HG03095 (cell line): ENCODE measurements at regions not wholly inside any gene's neighbourhood (a gene's known extent, or its start where the extent isn't known, plus 50 kb on each side); places are given as distances from the start of the nearest gene placed in this dataset.
A peak's percentile ranks its signal among the peaks of the same experiment; 100 is the strongest.

Experiments used
- ATAC-seq: cut with Tn5 transposase; IDR thresholded peaks from one replicate; pipeline ENCODE4 v1.9.1; 2021; ENCODE audit warnings: moderate library complexity; ENCODE audit not compliant: unreplicated experiment

DNA sequence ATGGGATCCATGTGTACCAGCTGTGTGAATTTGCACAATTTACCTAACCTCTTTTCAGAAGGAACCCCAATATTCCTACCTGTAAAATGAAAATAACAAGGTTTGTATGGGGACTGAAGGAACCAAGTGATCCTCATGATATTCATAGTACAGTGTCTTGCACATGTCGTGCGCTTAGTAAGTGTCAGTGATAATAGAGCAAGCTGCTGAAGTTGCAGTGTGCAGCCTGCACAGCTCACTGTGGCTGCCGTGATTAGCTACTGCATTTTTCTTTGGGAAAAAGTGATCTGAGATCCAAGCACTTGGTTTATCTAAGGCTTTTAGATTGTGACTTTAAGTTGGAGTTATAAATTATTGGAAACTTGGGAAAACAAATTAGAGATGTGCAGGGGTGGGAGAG lies 135.9 kb upstream of the FRY start:
- ATAC-seq: no peak

DNA sequence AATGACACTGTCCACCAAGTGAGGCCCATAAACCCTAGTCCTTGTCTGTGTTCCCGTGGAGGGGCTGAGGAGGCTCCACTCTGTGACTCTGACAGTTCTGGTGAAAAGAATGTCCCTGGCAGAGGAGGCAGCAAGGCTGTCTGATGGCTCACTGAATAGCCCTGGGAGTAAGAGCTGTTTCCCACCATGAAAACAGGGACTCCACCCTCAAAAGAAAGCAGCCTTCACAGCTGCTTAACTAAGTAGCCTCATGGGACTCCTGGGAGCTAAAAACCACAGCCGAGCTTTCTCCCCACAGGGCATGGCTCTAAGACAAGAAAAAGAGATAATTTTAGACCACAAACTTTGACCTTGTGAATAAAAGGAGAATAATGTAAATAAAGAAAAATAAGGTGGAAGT lies 135.1 kb upstream of the FRY start:
- peak; percentile 69 for ATAC-seq

DNA sequence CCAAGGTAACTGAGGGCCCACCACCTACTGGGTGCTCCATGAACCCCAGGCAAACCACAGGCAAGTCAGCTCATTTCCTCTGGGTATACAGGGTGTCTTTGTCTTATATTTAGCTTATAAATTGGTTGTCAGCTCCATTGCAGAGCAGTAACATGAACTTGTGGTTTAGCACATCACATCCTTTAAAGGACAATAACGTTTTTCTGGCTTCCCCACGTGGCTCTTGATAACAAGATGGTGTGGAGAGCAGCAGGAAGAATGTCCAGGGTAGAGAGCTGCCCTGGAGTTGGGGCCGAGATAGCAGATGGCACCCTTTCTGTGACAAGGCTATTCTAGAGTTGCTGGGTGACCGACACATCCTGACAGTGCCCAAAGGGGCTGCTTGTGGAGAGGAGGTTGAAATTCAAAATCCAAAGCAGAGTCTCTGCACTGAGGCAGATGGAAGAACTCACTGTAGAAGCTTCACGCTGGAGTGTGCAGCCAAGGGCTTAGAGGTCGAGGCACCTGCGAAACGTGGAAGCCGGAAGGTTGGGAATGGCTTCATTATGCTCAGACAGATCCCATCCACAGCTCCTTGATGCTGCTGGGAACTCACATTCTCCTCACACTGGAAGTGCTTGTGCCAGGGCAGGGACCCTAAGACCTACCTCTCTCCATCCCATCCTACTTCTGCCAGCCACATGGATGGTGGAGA lies 133.0 kb upstream of the FRY start:
- ATAC-seq: no peak

DNA sequence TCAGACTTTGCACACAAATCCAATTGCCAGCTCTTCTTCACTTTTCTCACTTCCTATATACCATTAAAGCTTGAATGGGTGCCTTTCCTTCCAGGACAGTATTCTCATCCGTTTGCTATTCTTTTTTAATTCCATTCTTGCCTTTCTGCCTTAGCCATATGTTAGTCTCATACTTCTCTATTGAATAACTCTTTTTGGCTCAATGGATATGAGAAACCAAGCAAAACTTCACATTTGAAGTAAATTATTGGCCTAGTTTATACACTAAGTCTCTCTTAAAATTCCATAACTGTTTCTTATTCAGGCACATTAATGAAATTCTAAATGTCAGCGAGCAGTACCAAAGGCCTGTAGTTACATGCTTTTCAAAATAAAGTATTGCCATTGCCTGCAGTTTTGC lies 129.6 kb upstream of the FRY start:
- no peak for ATAC-seq

DNA sequence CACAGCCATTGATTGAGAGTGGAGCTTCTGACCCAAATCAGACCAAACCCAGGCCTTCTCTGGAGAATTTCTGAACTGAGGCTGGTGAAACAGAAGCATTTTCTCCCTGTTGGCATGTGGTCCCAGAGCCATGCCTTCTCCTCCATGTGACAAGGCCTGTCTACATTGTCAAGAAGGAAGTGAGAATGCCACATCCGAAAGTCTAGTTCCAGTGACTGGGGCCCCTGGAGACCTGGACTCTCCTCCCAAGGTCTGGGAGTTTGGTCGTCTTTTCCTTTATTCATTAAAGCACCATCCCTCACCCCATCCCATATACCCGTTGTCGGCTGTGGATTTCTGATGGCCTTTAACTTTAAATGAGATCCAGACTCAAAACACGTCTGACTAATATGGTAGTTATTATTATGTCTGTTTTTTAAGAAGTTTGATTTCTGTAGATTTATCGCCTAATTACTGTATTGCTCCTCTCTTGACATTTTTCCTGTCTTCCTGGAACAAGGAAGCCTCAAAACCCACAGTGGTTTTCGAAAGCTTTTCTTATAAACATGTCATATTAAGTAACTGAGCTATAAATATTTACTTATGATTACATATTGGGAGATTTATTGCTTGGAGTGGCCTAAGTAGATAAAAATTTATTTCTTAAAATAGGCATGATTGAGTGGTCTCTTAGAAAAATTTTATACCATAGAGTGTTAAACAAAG lies 128.3 kb upstream of the FRY start:
- ATAC-seq: no peak

GRCh38 chr13:31904941-31905824 lies 126.4 kb upstream of the FRY start:
- no peak for ATAC-seq

- no peak for ATAC-seq
Observed at GRCh38 chr13:31905961-31906360, 125.6 kb upstream of the FRY start.

GRCh38 chr13:31908696-31909411 lies 122.7 kb upstream of the FRY start:
- no peak for ATAC-seq

DNA sequence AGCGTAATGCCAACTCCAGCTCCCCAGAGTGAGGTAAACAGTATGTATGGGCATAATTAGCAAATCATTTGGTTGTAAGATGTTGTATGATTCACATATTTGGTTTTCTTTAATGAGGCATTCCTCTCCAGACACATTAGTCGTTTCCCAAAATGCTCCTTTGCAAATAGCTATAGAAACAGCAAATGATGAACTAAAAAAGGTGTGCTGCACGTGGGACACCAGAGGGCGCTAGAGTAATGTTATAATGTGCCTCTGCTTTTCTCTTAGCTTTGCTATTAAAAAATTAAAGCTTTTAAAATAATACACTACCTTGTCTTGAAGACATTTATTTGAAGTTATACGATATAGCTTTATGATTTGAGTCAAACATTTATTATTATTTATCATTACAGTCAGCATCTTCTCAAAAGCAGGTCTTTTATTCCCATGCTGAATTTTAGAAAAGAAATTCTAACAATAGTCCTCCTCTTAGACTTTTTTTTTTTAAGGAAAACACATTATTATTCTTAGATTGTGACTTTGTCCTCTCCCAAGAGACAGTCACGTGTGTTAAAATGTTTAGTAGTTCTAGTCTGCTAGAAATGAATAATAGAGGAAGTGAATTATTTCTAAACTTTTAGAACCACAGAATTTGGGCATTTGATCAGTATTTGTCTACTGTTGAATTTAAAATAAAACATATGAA lies 121.6 kb upstream of the FRY start:
- ATAC-seq: no peak

DNA sequence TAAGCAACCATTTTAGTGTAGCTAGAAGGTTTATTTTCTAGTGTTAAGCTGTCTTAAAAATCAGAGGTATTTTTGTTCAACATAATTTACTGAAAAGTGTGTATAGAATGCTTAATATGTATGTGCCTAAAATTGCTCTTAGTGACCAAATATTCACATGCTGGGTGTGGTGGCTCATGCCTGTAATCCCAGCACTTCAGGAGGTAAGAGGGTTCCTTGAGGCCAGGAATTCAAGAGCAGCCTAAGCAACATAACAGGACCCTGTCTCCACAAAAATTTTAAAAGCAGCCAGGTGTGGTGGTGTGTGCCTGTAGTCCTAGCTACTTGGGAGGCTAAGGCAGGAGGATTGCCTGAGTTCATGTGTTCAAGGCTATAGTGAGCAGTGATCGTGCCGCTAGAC lies 120.9 kb upstream of the FRY start:
- no peak for ATAC-seq

- ATAC-seq: no peak
Observed at GRCh38 chr13:31912647-31913401, 118.8 kb upstream of the FRY start.

- ATAC-seq: no peak
Observed at GRCh38 chr13:31913459-31913858, 118.1 kb upstream of the FRY start.

DNA sequence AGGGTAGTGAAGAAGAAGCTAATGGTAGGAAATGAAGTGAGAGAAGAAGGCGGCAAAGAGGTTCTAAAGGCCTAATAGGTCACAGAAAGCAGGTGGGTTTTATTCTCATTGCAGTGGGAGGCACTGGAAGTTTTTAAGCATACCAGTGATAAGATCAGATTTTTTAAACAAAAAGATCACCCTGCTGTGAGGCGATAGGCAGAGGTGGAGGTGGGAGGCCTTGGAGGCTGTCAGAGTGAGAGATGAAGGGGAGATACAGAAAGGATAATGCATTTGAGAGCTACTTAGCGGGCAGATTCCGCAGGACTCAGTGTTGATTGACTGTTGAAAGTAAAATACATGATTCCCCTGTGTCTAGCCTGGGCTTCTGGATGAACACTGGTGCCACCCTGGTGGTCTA lies 116.7 kb upstream of the FRY start:
- no peak for ATAC-seq

DNA sequence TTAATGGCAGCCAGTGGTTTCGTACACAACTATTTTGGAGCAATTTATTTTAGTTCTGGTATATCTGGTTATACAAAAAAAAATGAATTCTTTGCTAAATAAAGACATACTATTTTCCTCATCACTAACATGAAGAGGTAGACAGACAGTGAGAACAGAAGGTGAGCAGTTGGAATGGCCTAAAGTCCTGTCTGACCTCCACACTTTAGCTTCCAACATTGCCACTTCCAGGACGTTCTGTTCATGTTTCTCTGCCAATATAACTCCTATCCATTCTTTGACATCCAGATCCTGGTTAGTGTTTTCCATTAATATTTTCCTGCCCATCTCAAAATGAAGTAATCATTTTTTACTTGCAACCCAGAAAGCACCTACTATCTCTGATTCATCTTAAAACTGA lies 112.9 kb upstream of the FRY start:
- no peak for ATAC-seq

DNA sequence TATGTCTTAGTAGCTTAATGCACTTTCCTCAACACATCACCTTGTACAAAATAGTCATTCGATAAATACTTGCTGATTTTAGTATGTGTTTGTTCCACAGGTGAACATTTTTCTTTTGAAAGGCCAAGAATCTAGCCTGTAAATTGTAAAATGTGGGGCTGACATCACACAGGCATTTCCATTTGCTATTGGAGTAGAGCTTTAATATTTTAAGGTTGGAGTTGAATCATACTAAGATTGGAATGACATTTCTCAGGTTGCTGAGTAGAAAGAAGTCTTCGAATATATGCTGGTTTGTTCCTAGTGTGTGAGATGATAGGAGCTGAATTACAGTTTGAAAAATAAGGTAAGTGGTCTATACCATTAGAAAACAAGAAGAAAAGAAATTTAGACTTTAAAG lies 112.3 kb upstream of the FRY start:
- ATAC-seq: no peak

- ATAC-seq: no peak
Observed at GRCh38 chr13:31919971-31920726, 111.4 kb upstream of the FRY start.

GRCh38 chr13:31920727-31921100 lies 110.9 kb upstream of the FRY start:
- ATAC-seq: no peak

DNA sequence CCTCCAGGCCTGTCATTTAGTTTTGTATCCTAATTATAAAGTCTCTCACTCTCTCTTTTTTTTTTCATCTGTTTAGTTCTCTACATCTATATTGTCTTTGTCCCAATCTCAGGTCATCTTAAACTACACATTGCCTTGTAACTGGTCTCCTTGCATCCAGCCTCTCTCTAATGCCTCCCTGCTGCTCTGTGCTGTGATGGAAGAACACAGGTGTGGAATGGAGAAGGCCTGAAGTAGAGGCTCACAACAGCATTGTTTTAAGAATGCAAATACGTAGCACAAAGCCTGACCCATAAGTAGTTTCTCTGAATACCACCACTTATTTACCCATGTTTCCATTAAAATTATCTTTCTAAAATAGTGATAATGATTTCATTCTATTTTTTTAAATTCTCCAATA lies 108.8 kb upstream of the FRY start:
- ATAC-seq: no peak

DNA sequence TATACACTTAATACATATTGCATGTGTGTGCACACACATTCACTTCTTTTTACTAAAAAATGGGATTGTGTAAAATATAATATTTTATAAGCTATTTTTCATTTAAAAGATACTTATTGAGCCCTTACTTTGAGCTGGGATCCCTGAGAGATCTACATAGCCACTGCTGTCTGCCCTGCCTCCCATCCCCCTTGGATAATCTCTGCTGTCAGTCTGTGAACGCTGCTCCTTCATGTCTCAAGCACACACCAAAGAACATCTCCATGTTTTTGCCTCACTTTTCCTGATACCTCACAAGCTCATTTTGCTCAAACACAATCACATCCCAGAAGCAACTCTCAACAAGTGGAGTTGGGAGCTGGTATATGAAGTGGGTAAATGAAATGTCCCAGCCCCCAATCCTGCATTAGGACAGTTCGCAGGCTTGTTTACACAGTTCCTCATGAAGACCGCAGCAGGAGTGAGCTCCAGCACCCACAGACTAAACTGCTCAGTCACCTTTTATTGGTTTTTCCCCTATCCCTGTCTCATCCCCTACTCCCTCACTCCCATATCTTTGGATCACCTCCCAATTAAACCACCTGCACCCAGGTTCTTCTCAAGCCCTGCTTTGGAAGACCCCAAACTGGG lies 108.3 kb upstream of the FRY start:
- ATAC-seq: no peak
